Stimulated activated CD8-positive, alpha-beta memory T cell treated with anti-CD3 and anti-CD28 coated beads, Interleukin-7, amount 100 ng/mL, for 48 hours (primary cell): ENCODE measurements at regions not wholly inside any gene's neighbourhood (a gene's known extent, or its start where the extent isn't known, plus 50 kb on each side); places are given as distances from the start of the nearest gene placed in this dataset.

Experiments
- DNase-seq, 2 donors: peaks; one replicate each; pipeline ENCODE4 v3.0.0-alpha.2; 2020; ENCODE audit warnings: low read depth in 1 of 2; ENCODE audit errors: extremely low read depth in 1 of 2

DNA sequence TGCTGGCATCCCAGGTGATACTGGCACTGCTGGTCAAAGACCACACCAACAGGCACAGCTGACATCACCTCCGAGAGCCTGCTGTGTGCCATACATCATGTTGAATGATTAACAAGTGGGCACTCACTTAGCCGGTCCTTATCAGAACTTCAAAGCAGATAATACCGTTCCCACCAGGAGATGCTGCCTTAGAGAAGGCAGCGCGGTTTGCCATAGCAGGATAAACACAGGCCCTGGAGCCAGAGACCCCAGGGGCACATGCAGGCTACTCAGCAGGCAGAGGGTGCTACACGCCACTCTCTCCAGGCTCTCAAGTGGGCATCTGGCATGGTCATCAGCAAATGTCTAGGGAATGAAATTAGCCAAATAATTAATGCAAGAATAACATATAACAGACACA lies 86.5 kb upstream of the CST7 start:
- no peak for DNase-seq

- no peak for DNase-seq
Measured at GRCh38 chr20:24863356-24863755, 85.7 kb upstream of the CST7 start.

- DNase-seq, result no peak
Measured at GRCh38 chr20:24866008-24866407, 83.1 kb upstream of the CST7 start.

- no peak for DNase-seq
Measured at GRCh38 chr20:24866742-24867141, 82.3 kb upstream of the CST7 start.

- no peak for DNase-seq
Measured at GRCh38 chr20:24867556-24867955, 81.5 kb upstream of the CST7 start.

- no peak for DNase-seq
Measured at GRCh38 chr20:24868396-24868927, 80.6 kb upstream of the CST7 start.

DNA sequence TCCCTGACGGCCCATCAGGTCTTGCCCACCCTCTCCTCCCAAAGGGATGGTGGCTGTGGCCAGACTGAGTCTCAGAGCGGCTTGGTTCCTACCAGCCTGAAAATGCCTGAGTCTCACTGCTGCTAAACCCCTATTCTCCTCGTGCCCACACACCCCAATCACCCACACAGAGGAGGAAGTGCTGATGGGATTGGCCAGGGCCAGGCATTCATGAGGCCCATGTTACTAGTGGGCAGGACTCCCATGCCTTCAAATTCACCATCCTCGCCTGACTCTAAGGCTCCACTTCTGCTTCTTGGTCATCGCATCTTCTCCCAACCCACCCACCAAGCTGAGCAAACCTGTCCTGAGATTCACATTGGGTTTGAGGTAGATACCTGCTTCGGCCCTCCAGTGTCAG lies 80.1 kb upstream of the CST7 start:
- no peak for DNase-seq

- DNase-seq, result no peak
Measured at GRCh38 chr20:24870057-24870456, 79.0 kb upstream of the CST7 start.

DNA sequence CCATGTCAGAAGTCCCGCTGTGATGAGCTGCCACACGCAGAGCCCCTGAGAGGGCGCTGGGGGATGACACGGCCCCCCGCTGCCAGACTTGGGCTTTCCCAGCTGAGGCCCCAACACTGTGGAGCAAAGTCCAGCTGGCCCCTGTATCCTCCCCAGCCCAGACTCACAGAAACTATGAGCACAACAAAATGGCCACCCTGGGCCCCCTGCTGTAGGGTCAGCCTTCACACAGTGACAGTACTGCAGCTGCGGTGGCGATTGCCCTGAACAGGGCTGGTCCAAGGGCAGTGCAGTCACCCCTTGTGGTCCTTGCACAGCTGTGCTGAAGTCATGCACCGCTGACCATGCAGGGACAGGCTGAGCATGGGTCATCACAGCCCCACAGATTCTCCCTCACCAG lies 78.2 kb upstream of the CST7 start:
- DNase-seq, result no peak

DNA sequence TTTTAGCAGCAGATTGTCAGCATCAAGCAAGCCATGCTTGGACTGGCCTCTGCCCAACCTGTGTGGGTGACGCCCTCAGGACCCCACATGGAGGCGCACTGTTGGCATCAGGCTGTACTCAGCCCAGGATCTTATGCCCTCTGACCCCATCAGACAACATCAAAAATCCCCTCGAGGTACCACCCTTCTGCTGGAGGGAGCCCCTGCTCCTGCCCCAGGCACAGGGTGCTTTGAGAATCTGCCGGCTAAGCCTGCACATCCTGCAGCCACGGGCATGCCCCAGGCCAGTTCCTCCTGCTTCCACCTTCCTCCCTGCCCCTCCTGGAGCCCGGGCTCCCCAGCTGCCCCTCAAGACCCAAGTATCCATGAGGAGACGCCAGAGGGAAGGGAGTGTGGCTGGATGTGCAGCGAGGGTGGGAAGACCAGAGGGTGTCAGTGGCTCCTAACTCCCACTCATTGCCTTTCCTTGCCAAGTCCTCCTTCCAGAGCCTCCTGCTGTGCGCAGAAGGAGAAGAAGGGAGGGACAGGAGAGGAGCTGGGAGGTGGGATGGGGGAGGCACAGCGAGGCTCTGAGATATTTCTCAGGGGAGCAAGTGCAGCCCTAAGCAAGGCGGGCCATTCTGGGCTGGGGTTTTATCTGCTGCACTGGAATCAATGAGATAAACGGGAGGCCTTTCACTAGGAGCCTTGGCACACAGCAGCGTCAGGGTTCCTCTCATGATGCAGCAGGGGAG lies 77.4 kb upstream of the CST7 start:
- DNase-seq, result no peak

DNA sequence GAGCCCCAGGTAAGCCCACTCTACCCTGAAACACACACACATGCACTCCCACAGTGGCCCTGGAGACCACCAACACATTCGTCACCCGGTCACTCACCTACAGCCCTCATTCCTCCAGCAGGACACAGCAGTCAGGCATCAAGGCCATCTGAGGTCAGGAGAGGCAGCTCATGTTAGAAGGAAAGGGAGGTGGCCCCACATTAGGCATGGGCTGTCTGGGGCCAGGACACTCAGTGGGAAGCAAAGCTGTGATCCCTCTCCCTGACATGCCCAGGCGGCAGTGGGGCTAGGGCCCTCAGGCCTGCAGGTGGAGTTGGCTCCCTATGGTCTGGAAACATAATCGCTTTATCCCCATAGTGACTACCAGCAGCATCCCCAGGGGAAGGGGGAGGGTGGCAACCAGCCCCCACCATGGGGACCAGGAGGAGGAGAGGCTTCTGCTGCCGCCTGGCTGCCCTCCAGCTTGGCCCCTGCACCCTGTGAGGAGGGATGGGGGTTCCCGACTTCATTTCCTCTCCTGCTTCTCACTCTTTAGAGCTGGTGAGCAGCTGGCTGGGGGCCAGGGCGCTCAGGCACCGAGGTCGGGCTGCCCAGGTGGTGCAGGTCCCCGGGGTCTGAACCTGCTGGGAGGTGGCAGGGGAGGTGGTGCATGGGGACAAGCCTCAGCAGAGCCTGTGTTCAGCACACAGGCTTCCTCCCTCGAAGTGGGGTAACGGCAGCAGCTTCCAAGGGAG lies 76.6 kb upstream of the CST7 start:
- DNase-seq, result no peak

DNA sequence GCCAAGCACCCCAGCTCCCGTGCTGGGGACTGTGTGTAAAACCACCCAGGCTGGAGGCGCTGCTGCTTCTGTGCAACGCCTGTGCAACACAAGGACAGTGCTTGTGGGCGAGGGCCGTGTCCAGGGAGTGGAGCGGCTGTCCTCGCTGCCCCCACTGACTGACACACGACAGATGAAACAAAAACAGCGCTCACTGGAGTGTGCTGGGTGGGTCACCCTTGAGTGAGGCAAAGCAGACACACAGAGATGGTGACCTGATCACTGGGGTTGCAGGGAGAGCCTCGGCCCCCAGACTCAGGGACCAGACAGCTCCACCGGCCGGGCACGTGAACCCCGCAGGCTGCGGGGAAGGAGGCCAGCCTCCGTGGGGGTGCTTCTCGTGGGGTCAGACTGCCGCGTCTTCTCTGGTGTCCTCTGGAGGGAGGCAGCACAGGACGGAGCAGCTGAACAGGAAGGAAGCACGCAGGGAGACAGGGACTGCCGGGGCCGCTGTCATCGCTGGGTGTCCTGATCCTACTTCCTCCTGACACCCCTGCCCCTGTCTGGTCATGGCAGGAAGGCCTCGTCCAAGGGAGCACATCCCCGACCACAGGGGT lies 75.9 kb upstream of the CST7 start:
- DNase-seq, result no peak

- DNase-seq, result no peak
Measured at GRCh38 chr20:24875078-24875477, 74.0 kb upstream of the CST7 start.

- no peak for DNase-seq
Measured at GRCh38 chr20:24877652-24878051, 71.4 kb upstream of the CST7 start.

DNA sequence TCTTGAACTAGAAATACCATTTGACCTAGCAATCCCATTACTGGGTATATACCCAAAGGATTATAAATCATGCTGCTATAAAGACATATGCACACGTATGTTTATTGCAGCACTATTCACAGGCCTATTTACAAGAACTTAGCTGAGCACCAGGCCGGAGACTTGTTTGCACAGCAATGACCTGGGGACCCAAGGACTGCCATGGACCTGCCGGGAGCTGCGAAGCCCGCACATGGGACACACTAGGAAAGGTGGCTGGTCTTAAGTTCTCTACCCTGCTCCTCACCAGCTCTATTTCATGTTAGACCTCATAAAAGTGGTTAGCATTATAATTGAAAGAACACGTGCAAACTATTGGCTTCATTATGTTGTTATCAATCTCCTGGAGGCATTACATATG lies 70.4 kb upstream of the CST7 start:
- no peak for DNase-seq

GRCh38 chr20:24879875-24880274 lies 69.2 kb upstream of the CST7 start:
- DNase-seq, result no peak

DNA sequence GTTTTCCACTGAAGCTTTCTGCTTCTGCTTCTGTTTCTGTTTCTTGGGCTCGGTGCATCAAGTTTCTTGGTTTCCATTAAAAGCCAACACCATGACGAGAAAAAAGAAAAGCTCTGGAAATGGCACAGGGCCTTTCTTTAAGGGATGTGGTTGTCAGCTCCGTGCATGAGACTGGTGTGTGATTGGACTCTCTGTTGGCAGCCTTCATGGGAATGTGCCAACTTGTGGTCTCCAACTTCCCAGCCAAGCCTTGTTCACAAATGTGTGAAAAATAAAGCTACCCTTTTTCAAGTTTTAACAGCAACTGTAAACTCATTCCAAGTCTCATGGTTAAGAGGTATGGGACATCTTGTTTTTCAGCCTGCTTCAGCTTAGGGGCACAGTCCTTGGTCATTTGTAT lies 68.7 kb upstream of the CST7 start:
- DNase-seq, result no peak

- no peak for DNase-seq
Measured at GRCh38 chr20:24890286-24890685, 58.8 kb upstream of the CST7 start.

DNA sequence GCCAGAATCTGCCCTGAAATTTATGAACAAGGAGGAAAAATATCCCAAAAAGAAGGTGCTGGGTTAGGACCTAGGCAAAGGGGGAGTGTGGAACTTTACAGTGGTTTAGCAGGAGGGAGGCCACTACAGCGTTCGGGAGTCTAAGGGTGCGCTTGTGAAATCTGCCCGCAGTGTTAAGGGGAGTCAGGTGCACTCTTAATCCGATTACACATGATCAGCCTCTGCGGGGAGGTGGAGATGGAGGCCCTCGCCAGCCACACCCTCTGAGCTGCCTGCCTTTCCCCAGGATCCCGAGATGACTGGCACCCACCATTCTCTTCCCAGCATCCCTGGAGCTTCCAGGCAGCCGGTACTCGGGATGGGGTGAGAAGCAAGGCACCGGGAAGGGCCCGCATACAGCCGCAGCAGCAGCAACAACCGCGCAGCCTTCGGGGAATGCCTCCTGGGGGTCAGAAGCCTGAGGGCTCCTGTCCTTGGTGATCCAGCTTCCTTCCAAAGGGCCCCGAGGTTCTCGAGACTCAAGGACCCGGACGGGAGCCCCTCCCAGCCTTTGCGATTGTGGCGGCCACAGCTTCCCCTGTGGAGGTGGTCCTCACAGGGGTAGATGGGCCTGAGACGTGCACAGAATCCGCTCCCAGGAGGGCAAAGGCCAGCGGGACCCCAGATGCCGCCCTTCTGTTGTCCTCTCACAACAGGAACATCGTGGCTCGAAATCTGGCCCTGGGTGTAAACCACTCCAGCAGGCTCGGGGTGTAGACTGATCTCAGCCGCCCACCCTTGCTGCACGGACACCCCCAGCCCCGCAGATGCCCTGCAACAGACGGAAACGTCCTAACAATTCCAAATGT lies 57.3 kb upstream of the CST7 start:
- DNase-seq, result no peak

GRCh38 chr20:24892522-24892921 lies 56.5 kb upstream of the CST7 start:
- no peak for DNase-seq

DNA sequence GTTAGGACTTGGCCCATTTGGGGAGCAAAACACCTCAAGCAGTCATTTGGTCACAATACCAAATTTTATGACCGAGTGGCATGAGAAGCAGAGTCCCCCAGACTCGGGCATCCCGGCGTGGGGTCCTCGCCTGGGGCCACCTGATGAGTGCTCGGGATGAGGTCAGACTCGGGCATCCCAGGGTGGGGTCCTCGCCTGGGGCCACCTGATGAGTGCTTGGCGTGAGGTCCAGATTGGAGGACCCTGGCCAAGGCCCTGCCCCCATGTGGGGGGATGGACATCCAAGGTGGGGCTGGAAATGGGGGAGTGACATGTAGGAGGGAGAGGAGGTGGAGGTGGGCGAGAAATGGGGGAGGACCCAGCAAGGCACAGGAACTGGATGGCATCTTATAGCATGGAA lies 56.1 kb upstream of the CST7 start:
- no peak for DNase-seq
